ENCODE measurements at regions not wholly inside any gene's neighbourhood (a gene's known extent, or its start where the extent isn't known, plus 50 kb on each side); places are given as distances from the start of the nearest gene placed in this dataset.

- Histone ChIP-seq H3K4me1 (replicated peaks in 1 of 4; ENCODE audit: control insufficient read depth in 3 of 4, insufficient read depth in 4 of 4, low read length in 3 of 4) (peaks cover 0 to 6% (median 3%) of the 10 kb centered on the region in 4 experiments; a peak in 5 of 7 replicates), H4K20me1 (replicated peaks in 1 of 2; ENCODE audit: control insufficient read depth in 1 of 2, insufficient read depth in 2 of 2, low read length in 2 of 2) (no peaks in the 10 kb centered on the region), H2BK15ac (ENCODE audit: low read length) (no peak overlapping the region), H3K14ac (ENCODE audit: insufficient read length) (no peak overlapping the region), H2AFZ (ENCODE audit: low read length) (peak overlapping the region; percentile 91; the same call in 1 of the 2 replicates), H3K4ac (replicated peaks; ENCODE audit: insufficient read length, low read depth, low read length) (no peak overlapping the region), H3K79me2 (ENCODE audit: control insufficient read depth in 1 of 2, insufficient read depth in 2 of 2, low read length in 2 of 2) (no peaks in the 10 kb centered on the region), H4K5ac (ENCODE audit: insufficient read length, low read depth, low read length) (no peak overlapping the region), H3K36me3 (ENCODE audit: control insufficient read depth in 2 of 4, insufficient read depth in 4 of 4, low read length in 3 of 4) (no peaks in the 10 kb centered on the region), H3K4me2 (ENCODE audit: insufficient read depth in 1 of 2, low read depth in 2 of 2, low read length in 2 of 2) (0 out of 4 replicates have a peak overlapping the region, but pooled peaks of 1 of the 2 experiments have one; percentile 9), H3K27me3 (replicated peaks in 1 of 4; ENCODE audit: control insufficient read depth in 3 of 4, extremely low read depth in 1 of 4, insufficient read depth in 3 of 4, low read length in 3 of 4) (no peaks in the 10 kb centered on the region), H2BK20ac (ENCODE audit: low read length) (no peak overlapping the region), H4K91ac (replicated peaks; ENCODE audit: insufficient read length, low read length) (no peak overlapping the region), H3K79me1 (ENCODE audit: low read depth, low read length) (no peaks in the 10 kb centered on the region), H2AK5ac (ENCODE audit: low read depth, low read length) (no peak overlapping the region), H3K18ac (ENCODE audit: extremely low read depth, low read length) (no peak overlapping the region), H3K56ac (replicated peaks; ENCODE audit: insufficient read length, low read depth, low read length) (no peak overlapping the region), H4K8ac (ENCODE audit: extremely low read depth, insufficient read depth, low read length) (no peak overlapping the region), H3K23ac (ENCODE audit: insufficient read length) (no peak overlapping the region), H2BK12ac (ENCODE audit: low read depth, low read length) (0 out of 2 replicates have a peak overlapping the region, but pooled peaks have one; percentile 12), H3K9ac (replicated peaks in 1 of 4; ENCODE audit: extremely low read depth in 1 of 4, low read depth in 3 of 4, low read length in 3 of 4) (no peak overlapping the region), H3K4me3 (ENCODE audit: extremely low read depth in 1 of 4, insufficient read depth in 2 of 4, low read depth in 3 of 4, low read length in 4 of 4) (no peak overlapping the region), H2BK120ac (replicated peaks; ENCODE audit: low read depth, low read length) (no peak overlapping the region), H3K9me3 (ENCODE audit: insufficient read depth in 2 of 2, low read depth in 1 of 2, low read length in 1 of 2) (no peaks in the 10 kb centered on the region), H3K27ac (ENCODE audit: low read depth, low read length) (no peak overlapping the region), H3K23me2 (ENCODE audit: low read depth, low read length) (no peaks in the 10 kb centered on the region), H2BK5ac (ENCODE audit: low read depth, low read length) (no peak overlapping the region)
- TF ChIP-seq BRCA1 (IDR thresholded peaks at IDR 0.05; ENCODE audit: low read depth, low read length) (no peak), CBX5 (IDR thresholded peaks at IDR 0.05; ENCODE audit: low read depth, low read length) (no peak), ASH2L (IDR thresholded peaks at IDR 0.05; ENCODE audit: low read length) (no peak), MAX (IDR thresholded peaks at IDR 0.05) (no peak)
- no peak for DNase-seq (ENCODE audit: low read depth in 1 of 2, low spot score in 2 of 2)
- FAIRE-seq = no peak
- ChIA-PET POLR2A (ENCODE audit: partially characterized antibody) (interaction anchor here (1.3 kb wide), 1 partner anchor 13 kb away, joined by 3 read pairs; no protein-coding TSS in a partner anchor), CTCF (ENCODE audit: partially characterized antibody) (interaction anchor here (1.0 to 1.3 kb wide), 3 partner anchors 27 to 160 kb away, joined by 3 to 5 read pairs (median 3); no protein-coding TSS in a partner anchor)
- 81% methylated on average over 6 of the region's 6 CpGs; no CpG with 5 or more reads in 1 of the 2 experiments for WGBS, 2 experiments (ENCODE audit: extremely low coverage in 1 of 2, insufficient coverage in 1 of 2, insufficient read length in 1 of 2, insufficient replicate concordance in 2 of 2, low coverage in 1 of 2, low lambda C conversion rate in 2 of 2, missing lambda C conversion rate in 1 of 2)
Observed at GRCh38 chr3:197417441-197417840, 119.0 kb upstream of the DLG1 start.

All from H1 (cell line).